ENCODE measurements at regions not wholly inside any gene's neighbourhood (a gene's known extent, or its start where the extent isn't known, plus 50 kb on each side); places are given as distances from the start of the nearest gene placed in this dataset.

GRCh38 chr1:91152331-91152730 is 130.5 kb upstream of the ZNF644 start:
- no peak for TF ChIP-seq CTCF (IDR thresholded peaks at IDR 0.05)
- DNase-seq (ENCODE audit: low spot score) (no peak), ATAC-seq (ENCODE audit: low FRiP score) (no peak)

GRCh38 chr1:91151702-91152101 is 129.9 kb upstream of the ZNF644 start:
- no peak for ATAC-seq (ENCODE audit: low FRiP score)
- no peak for TF ChIP-seq CTCF (IDR thresholded peaks at IDR 0.05)
- DNase-seq (ENCODE audit: low spot score) = no peak

GRCh38 chr1:91148641-91149069 is 126.8 kb upstream of the ZNF644 start:
- no peak for ATAC-seq (ENCODE audit: low FRiP score)
- no peak for TF ChIP-seq CTCF (IDR thresholded peaks at IDR 0.05)
- no peak for DNase-seq (ENCODE audit: low spot score)

- ATAC-seq (ENCODE audit: low FRiP score) (no peak), DNase-seq (ENCODE audit: low spot score) (no peak)
Observed at GRCh38 chr1:91141858-91142257, 120.0 kb upstream of the ZNF644 start.

GRCh38 chr1:91138959-91139358 is 117.1 kb upstream of the ZNF644 start:
- no peak for ATAC-seq (ENCODE audit: low FRiP score)
- TF ChIP-seq CTCF (IDR thresholded peaks at IDR 0.05) = no peak
- no peak for DNase-seq (ENCODE audit: low spot score)

More at GRCh38 chr1:91141858-91142257, 120.0 kb upstream of the ZNF644 start:
- TF ChIP-seq CTCF (IDR thresholded peaks at IDR 0.05) = no peak

- DNase-seq (ENCODE audit: low spot score) (no peak), ATAC-seq (ENCODE audit: low FRiP score) (no peak)
- TF ChIP-seq CTCF (IDR thresholded peaks at IDR 0.05) = no peak
Observed at GRCh38 chr1:91137173-91137852, 115.5 kb upstream of the ZNF644 start.

GRCh38 chr1:91135799-91136198 is 114.0 kb upstream of the ZNF644 start:
- ATAC-seq (ENCODE audit: low FRiP score) (no peak), DNase-seq (ENCODE audit: low spot score) (no peak)
- TF ChIP-seq CTCF (IDR thresholded peaks at IDR 0.05) = no peak
